MM.1S (cell line): ENCODE measurements at regions not wholly inside any gene's neighbourhood (a gene's known extent, or its start where the extent isn't known, plus 50 kb on each side); places are given as distances from the start of the nearest gene placed in this dataset.

Source experiments
- DNase-seq: peaks from one replicate; pipeline ENCODE4 v3.0.0-alpha.2; 2015
- H2AFZ ChIP-seq: fragments of 300-600 bp; sonication (generic); 2 replicates; pipeline ENCODE4 v1.6.0; 2016; ENCODE audit warnings: antibody characterized with exemption, low read length
- H3F3A ChIP-seq: fragments of 300-600 bp; sonication (generic); 2 replicates; pipeline ENCODE4 v1.6.1; 2016; ENCODE audit warnings: mild to moderate bottlenecking, antibody characterized with exemption, low read length, moderate library complexity, mixed read lengths; ENCODE audit not compliant: insufficient read depth
- H3K27ac ChIP-seq: fragments of 300-600 bp; sonication (generic); 2 replicates; pipeline ENCODE4 v1.5.1; 2016; ENCODE audit warnings: mild to moderate bottlenecking, low read length
- H3K27me3 ChIP-seq: fragments of 300-600 bp; sonication (generic); replicated peaks from 2 replicates; pipeline ENCODE4 v1.6.0; 2016; ENCODE audit warnings: low read length; ENCODE audit not compliant: insufficient read depth
- H3K36me3 ChIP-seq: fragments of 300-600 bp; sonication (generic); replicated peaks from 2 replicates; pipeline ENCODE4 v1.6.1; 2016; ENCODE audit warnings: mild to moderate bottlenecking, low read length, mixed read lengths; ENCODE audit not compliant: insufficient read depth
- H3K4me1 ChIP-seq: fragments of 300-600 bp; sonication (generic); 2 replicates; pipeline ENCODE4 v1.6.1; 2016; ENCODE audit warnings: low read length, mixed read lengths
- H3K4me2 ChIP-seq: fragments of 300-600 bp; sonication (generic); 2 replicates; pipeline ENCODE4 v1.6.0; 2016; ENCODE audit warnings: low read depth, low read length
- H3K4me3 ChIP-seq: fragments of 300-600 bp; sonication (generic); 2 replicates; pipeline ENCODE4 v1.5.1; 2016; ENCODE audit warnings: low read length, mixed read lengths
- H3K79me2 ChIP-seq: fragments of 300-600 bp; sonication (generic); 2 replicates; pipeline ENCODE4 v1.6.1; 2016; ENCODE audit warnings: mixed run types, low read length, mixed read lengths
- H3K9ac ChIP-seq: fragments of 300-600 bp; sonication (generic); 2 replicates; pipeline ENCODE4 v1.6.1; 2016; ENCODE audit warnings: low read length, mixed read lengths
- H3K9me2 ChIP-seq: fragments of 300-600 bp; sonication (generic); replicated peaks from 2 replicates; pipeline ENCODE4 v1.6.1; 2016; ENCODE audit warnings: mild to moderate bottlenecking, low read length, mixed read lengths; ENCODE audit not compliant: insufficient read depth
- H3K9me3 ChIP-seq: fragments of 300-600 bp; sonication (generic); replicated peaks from 2 replicates; pipeline ENCODE4 v1.6.1; 2016; ENCODE audit warnings: mild to moderate bottlenecking, low read length, mixed read lengths; ENCODE audit not compliant: insufficient read depth
- H4K20me1 ChIP-seq: fragments of 300-600 bp; sonication (generic); 2 replicates; pipeline ENCODE4 v1.6.1; 2016; ENCODE audit warnings: mild to moderate bottlenecking, low read length, moderate library complexity, mixed read lengths; ENCODE audit not compliant: insufficient read depth
- EZH2 ChIP-seq: fragments of 300-600 bp; sonication (generic); optimal IDR thresholded peaks from 2 replicates; pipeline ENCODE3; 2017; ENCODE audit warnings: low read depth, mild to moderate bottlenecking, antibody characterized with exemption, low read length, mixed read lengths
- EZH2phosphoT487 ChIP-seq: fragments of 300-600 bp; sonication (generic); IDR thresholded peaks from 2 replicates; pipeline ENCODE4 v1.6.1; 2018; ENCODE audit warnings: antibody characterized with exemption, low read length
- TF ChIP-seq, protein P1 (sequence below): fragments of 300-600 bp; sonication (generic); IDR thresholded peaks from 2 replicates; pipeline ENCODE4 v1.5.1; 2016; ENCODE audit warnings: antibody characterized with exemption, low read length, mixed read lengths

DNA sequence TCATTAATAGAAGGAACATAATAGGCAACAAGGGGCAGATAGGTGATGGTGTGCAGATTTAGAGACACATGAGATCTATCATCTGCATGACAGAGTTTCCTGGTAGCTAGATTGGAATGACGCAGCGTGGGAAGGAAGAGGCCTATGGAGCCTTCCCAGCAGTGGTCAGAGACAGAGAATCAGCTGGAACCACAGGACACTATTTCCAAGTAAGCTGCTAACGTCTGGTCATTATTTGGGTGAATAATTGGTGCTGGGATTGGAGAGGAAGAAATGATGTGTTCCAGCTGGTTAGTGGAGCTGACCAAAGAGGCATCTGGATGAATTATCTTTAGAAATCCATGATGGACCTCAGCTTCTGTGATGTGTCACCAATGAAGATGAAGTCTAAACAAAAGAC is 91.2 kb upstream of the PRR16 start:
- Histone ChIP-seq H2AFZ (no peak overlapping the region), H3K27me3 (no peaks in the 10 kb centered on the region), H3K4me1 (0 out of 2 replicates have a peak, but pooled peaks cover 7% of the 10 kb centered on the region), H3F3A (no peaks in the 10 kb centered on the region), H3K79me2 (no peaks in the 10 kb centered on the region), H3K4me2 (no peak overlapping the region), H4K20me1 (no peaks in the 10 kb centered on the region), H3K27ac (no peak overlapping the region), H3K4me3 (no peak overlapping the region), H3K36me3 (no peaks in the 10 kb centered on the region), H3K9me2 (no peaks in the 10 kb centered on the region), H3K9me3 (no peaks in the 10 kb centered on the region), H3K9ac (no peak overlapping the region)
- TF ChIP-seq, protein P1, sequence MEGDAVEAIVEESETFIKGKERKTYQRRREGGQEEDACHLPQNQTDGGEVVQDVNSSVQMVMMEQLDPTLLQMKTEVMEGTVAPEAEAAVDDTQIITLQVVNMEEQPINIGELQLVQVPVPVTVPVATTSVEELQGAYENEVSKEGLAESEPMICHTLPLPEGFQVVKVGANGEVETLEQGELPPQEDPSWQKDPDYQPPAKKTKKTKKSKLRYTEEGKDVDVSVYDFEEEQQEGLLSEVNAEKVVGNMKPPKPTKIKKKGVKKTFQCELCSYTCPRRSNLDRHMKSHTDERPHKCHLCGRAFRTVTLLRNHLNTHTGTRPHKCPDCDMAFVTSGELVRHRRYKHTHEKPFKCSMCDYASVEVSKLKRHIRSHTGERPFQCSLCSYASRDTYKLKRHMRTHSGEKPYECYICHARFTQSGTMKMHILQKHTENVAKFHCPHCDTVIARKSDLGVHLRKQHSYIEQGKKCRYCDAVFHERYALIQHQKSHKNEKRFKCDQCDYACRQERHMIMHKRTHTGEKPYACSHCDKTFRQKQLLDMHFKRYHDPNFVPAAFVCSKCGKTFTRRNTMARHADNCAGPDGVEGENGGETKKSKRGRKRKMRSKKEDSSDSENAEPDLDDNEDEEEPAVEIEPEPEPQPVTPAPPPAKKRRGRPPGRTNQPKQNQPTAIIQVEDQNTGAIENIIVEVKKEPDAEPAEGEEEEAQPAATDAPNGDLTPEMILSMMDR, result no peak
- no peak for DNase-seq

DNA sequence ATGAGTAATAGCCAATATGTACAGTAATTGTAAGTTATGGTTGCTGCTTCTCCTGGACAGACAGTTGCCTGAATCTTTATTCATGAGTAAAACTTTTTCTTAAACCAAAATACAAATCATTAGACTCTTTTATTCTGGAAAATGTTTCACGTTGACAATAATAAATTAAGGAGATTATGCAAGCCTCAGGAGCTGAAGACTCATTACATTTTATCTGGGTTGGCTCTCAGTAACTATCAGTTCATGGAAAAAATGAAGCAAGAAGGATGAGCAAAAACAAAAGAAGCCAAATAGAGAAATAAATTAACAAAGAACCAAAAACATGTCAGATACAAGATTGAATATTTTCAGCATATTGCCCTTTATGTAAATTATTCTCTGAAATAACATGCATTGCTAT is 88.9 kb upstream of the PRR16 start:
- Histone ChIP-seq H3K27ac (no peak overlapping the region), H3K79me2 (no peaks in the 10 kb centered on the region), H3K9ac (no peak overlapping the region), H3F3A (no peaks in the 10 kb centered on the region), H3K4me1 (no peaks in the 10 kb centered on the region), H3K27me3 (no peaks in the 10 kb centered on the region), H3K4me3 (no peak overlapping the region), H3K9me2 (no peaks in the 10 kb centered on the region), H2AFZ (no peak overlapping the region), H4K20me1 (no peaks in the 10 kb centered on the region), H3K4me2 (no peak overlapping the region), H3K9me3 (no peaks in the 10 kb centered on the region), H3K36me3 (no peaks in the 10 kb centered on the region)
- TF ChIP-seq, protein P1, result no peak
- TF ChIP-seq EZH2 (no peak), EZH2phosphoT487 (no peak)
- DNase-seq, result no peak

DNA sequence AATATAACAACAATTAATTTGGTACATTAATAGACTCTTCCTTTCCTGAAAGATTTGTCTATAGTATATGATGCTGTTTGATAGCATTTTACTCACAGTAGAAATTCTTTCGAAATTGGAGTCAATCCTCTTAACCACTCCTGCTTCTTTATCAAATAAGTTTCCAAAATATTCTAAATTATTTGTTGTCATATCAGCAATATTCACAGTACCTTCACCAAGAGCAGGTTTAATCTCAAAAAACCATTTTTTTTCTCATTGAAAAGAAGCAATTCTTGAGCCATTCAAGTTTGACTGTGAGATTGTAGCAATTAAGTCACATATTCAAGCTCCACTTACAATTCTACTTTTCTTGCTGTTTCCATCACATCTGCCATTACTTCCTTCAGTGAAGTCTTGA is 83.5 kb upstream of the PRR16 start:
- no peaks in the 10 kb centered on the region for H3K27me3 ChIP-seq
- no peaks in the 10 kb centered on the region for H3K4me1 ChIP-seq
- DNase-seq, result no peak
- H3K9me2 ChIP-seq, result no peaks in the 10 kb centered on the region
- no peak overlapping the region for H3K4me2 ChIP-seq
- no peak overlapping the region for H3K4me3 ChIP-seq
- no peaks in the 10 kb centered on the region for H3F3A ChIP-seq
- H3K36me3 ChIP-seq, result no peaks in the 10 kb centered on the region
- H4K20me1 ChIP-seq, result no peaks in the 10 kb centered on the region
- no peaks in the 10 kb centered on the region for H3K9me3 ChIP-seq
- TF ChIP-seq, protein P1, result no peak
- TF ChIP-seq EZH2, result no peak
- TF ChIP-seq EZH2phosphoT487, result no peak
- no peak overlapping the region for H2AFZ ChIP-seq
- H3K9ac ChIP-seq, result no peak overlapping the region
- H3K27ac ChIP-seq, result no peak overlapping the region
- H3K79me2 ChIP-seq, result no peaks in the 10 kb centered on the region
